ENCODE measurements at regions not wholly inside any gene's neighbourhood (a gene's known extent, or its start where the extent isn't known, plus 50 kb on each side); places are given as distances from the start of the nearest gene placed in this dataset.

GRCh38 chr18:37889963-37890362 lies 324.4 kb upstream of the CELF4 start:
- TF ChIP-seq CTCF (IDR thresholded peaks at IDR 0.05; ENCODE audit: insufficient read depth, low read depth, low read length) (no peak), EZH2 (IDR thresholded peaks at IDR 0.05; ENCODE audit: insufficient read depth, low read length) (no peak)
